ENCODE measurements at regions not wholly inside any gene's neighbourhood (a gene's known extent, or its start where the extent isn't known, plus 50 kb on each side); places are given as distances from the start of the nearest gene placed in this dataset.

- DNase-seq (ENCODE audit: low spot score), result no peak
These were observed 1438.6 kb downstream of the UQCRFS1 start for GRCh38 chr19:27774337-27774736.

DNA sequence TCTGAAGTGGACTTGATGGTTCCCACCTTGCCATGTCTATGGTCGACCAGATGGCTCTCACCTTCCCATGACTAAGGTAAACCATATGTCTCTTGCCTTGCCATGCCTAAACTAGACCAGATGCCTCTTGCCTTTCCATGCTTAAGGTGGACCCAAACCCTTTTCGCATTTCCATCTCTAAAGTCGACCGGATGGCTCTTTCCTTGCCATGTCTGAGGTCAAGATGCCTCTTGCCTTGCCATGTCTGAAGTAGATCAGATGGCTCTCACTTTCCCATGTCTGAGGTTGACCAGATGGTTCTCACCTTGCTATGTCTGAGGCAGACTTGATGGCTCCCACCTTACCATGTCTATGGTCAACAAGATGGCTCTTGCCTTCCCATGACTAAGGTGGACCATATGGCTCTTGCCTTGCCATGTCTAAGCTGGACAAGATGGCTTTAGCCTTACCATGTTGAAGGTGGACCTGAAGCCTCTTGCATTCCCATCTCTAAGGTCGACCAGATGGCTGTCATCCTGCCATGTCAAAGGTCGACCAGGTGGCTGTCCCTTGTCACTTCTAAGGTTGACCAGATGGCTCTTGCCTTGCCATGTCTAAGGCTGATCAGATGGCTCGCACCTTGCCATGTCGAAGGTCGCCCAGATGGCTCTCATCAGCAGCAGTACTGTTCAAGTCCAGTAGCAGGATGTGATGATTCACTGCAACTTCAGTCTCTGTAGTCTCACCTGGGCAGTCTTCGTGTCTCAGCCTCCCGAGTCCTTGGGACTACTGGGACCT lies 1439.4 kb downstream of the UQCRFS1 start:
- DNase-seq (ENCODE audit: low spot score), result no peak

DNA sequence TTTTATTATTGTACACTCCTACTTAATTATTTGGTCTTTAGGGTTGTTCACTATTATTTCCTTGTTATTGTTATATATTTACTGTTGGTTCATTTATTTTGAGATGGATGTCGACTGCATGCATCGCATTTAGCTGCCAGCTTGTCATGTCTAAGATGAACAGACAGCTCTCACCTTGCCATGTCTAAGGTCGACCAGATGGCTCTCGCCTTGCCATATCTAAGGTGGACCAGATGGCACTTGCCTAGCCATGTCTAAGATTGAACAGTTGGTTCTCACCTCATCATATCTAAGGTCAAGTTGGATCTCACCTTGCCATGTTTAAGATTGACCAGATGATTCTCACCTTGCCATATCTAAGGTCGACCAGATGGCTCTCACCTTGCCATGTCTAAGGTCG lies 1440.9 kb downstream of the UQCRFS1 start:
- no peak for DNase-seq (ENCODE audit: low spot score)

GRCh38 chr19:27770095-27770494 lies 1442.9 kb downstream of the UQCRFS1 start:
- DNase-seq (ENCODE audit: low spot score), result no peak

- no peak for DNase-seq (ENCODE audit: low spot score)
These were observed 1445.7 kb downstream of the UQCRFS1 start for GRCh38 chr19:27767234-27767633.

DNA sequence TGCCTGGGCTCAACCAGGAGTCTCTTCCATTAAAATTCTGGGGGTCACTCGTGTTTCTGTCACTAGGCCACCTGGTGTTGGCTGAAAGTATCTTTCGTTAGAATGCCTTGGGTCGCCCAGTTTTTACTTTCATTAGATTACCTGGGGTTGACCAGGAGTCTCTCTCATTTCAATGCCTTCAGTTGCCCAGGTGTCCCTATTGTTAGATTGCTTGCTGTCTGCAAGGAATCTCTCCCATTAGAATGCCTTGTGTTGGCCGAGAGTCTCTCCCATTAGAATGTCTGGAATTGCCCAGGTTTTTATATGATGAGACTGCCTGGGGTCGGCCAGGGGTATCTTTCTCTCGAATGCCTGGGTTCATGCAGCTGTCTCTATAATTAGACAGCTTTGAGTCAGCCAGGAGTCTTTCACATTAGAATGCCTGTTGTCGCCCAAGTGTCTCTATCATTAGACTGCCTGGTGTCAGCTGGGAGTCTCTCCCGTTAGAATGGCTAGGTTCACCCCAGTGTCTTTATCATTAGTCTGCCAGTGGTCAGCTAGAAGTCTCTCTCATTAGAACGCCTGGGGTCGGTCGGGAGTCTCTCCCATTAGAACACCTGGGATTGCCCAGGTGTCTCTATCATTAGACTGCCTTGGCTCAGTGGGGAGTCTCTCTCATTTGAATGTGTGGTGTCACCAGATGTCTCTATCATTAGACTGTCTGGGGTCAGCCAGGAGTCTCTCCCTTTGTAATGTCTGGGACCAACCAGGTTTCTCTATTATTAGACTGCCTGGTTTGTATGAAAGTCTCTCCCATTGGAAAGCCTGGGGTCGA lies 1446.8 kb downstream of the UQCRFS1 start:
- no peak for DNase-seq (ENCODE audit: low spot score)

DNA sequence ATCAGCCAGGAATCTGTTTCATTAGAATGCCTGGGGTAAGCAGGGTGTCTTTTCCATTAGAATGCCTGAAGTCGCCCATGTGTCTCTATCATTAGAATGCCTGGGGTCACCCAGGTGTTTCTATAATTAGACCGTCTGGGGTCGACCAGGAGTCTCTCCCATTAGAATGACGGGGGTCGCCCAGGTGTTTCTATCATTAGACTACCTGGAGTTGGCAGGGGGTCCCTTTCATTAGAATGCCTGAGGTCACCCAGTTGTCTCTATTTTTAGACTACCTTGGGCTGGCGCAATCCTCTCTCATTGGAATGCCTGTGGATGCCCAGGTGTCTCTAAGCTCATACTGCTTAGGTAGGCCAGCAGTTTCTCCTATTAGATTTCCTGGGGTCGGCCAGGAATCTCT lies 1447.6 kb downstream of the UQCRFS1 start:
- no peak for DNase-seq (ENCODE audit: low spot score)

GRCh38 chr19:27764186-27764804 lies 1448.7 kb downstream of the UQCRFS1 start:
- no peak for DNase-seq (ENCODE audit: low spot score)

- DNase-seq (ENCODE audit: low spot score), result no peak
These were observed 1450.0 kb downstream of the UQCRFS1 start for GRCh38 chr19:27762933-27763332.

GRCh38 chr19:27759896-27760295 lies 1453.1 kb downstream of the UQCRFS1 start:
- DNase-seq (ENCODE audit: low spot score), result no peak

GRCh38 chr19:27758626-27759505 lies 1454.1 kb downstream of the UQCRFS1 start:
- DNase-seq (ENCODE audit: low spot score), result no peak

DNA sequence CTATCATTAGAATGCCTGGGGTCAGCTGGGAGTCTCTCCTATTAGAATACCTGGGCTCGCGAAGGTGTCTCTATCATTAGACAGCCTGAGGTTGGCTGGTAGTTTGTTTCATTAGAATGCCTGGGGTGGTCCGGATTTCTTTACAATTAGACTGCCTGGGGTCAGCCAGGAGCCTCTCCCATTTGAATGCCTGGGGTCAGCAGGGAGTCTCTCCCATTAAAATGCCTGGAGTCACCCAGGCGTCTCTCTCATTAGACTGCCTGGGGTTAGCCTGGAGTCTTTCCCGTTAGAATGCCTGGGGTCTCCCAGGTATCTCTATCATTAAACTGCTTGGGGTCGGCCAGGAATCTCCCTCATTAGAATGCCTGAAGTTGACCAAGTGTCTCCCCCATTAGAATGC lies 1458.3 kb downstream of the UQCRFS1 start:
- no peak for DNase-seq (ENCODE audit: low spot score)

DNA sequence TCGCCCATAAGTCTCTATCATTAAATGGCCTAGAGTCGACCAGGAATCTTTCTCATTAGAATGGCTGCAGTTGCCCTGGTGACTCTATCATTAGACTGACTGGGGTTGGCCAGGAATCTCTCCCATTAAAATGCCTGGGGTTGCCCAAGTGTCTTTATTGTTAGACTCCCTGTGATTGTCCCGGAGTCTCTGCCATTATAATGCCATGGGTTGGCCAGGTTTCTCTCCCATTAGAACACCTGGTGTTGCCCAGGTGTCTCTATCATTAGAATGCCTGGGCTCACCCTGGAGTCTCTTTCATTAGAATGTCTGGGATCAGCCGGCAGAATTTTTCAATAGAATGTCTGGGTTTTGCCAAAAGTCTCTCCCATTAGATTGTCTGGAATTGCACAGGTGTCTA lies 1459.3 kb downstream of the UQCRFS1 start:
- no peak for DNase-seq (ENCODE audit: low spot score)

DNA sequence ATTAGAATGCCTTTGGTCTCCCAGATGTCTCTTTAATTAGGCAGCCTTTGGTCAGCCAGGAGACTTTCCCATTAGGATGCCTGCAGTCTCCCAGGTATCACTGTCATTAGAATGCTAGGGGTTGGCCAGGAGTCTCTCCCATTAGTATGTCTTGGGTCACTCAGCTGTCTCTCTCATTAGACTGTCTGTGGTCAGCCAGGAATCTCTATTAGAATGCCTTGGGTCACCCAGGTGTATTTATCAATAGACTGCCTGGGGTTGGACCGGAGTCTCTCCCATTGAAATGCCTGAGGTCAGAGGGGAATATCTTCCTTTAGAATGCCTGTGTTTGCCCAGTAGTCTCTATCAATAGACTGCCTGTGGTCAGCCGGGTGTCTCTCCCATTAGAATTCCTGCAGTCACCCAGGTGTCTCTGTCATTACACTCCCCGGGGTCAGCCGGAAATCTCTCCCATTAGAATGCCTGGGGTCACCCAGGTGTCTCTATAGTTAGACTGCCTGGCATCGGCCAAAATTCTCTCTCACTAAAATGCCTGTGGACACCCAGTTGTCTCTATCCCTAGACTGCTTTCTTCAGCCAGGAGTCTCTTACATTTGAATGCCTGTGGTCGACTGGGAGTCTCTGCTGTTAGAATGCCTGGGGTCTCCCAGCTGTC lies 1460.3 kb downstream of the UQCRFS1 start:
- no peak for DNase-seq (ENCODE audit: low spot score)

- no peak for DNase-seq (ENCODE audit: low spot score)
These were observed 1461.9 kb downstream of the UQCRFS1 start for GRCh38 chr19:27751044-27751391.

- no peak for DNase-seq (ENCODE audit: low spot score)
These were observed 1462.4 kb downstream of the UQCRFS1 start for GRCh38 chr19:27750391-27751043.

- no peak for DNase-seq (ENCODE audit: low spot score)
These were observed 1464.3 kb downstream of the UQCRFS1 start for GRCh38 chr19:27748551-27749152.

GRCh38 chr19:27746691-27747380 lies 1466.1 kb downstream of the UQCRFS1 start:
- DNase-seq (ENCODE audit: low spot score), result no peak

- no peak for DNase-seq (ENCODE audit: low spot score)
These were observed 1466.9 kb downstream of the UQCRFS1 start for GRCh38 chr19:27745978-27746542.

Data from hematopoietic multipotent progenitor cell treated with erythropoietin and hydrocortisone succinate and interleukin-3 and kit ligand, for 17 days (in vitro differentiated cells).